Spinal cord (tissue), 9 donors: ENCODE measurements at regions not wholly inside any gene's neighbourhood (a gene's known extent, or its start where the extent isn't known, plus 50 kb on each side); places are given as distances from the start of the nearest gene placed in this dataset.

Experiments
- DNase-seq, 6 donors: peaks; one replicate each; pipeline versions ENCODE4 v3.0.0 to v3.0.0-alpha.2; 2013 to 2015; ENCODE audit warnings: low spot score in 6 of 6, low read depth in 4 of 6
- H3K27ac ChIP-seq: one replicate; pipeline ENCODE4 v1.5.1; 2013; ENCODE audit warnings: low read depth, low read length, control low read depth
- H3K27me3 ChIP-seq: one replicate; pipeline ENCODE4 v1.6.1; 2013; ENCODE audit warnings: low read length; ENCODE audit not compliant: control insufficient read depth, insufficient read depth
- H3K36me3 ChIP-seq: one replicate; pipeline ENCODE4 v1.6.1; 2013; ENCODE audit warnings: low read length; ENCODE audit not compliant: control insufficient read depth, insufficient read depth
- H3K4me1 ChIP-seq: one replicate; pipeline ENCODE4 v1.6.1; 2013; ENCODE audit warnings: low read length; ENCODE audit not compliant: control insufficient read depth, insufficient read depth
- H3K4me3 ChIP-seq: one replicate; pipeline ENCODE4 v1.5.1; 2013; ENCODE audit warnings: low read depth, low read length, control low read depth
- H3K9me3 ChIP-seq: one replicate; pipeline ENCODE4 v1.6.1; 2013; ENCODE audit warnings: low read length; ENCODE audit not compliant: control insufficient read depth, insufficient read depth
- WGBS: methylation state at CpG from one replicate; pipeline ENCODE4 v1.1.5; 2013; ENCODE audit warnings: missing lambda C conversion rate; ENCODE audit not compliant: insufficient coverage; 5-methylcytosine and 5-hydroxymethylcytosine counted together
- donor health status: healthy.

- WGBS, result 67% methylated on average over 6 of the region's 6 CpGs
- Histone ChIP-seq H3K27ac (no peak overlapping the region), H3K27me3 (peaks cover 4% of the 10 kb centered on the region), H3K4me1 (peaks cover 5% of the 10 kb centered on the region), H3K9me3 (no peaks in the 10 kb centered on the region), H3K36me3 (no peaks in the 10 kb centered on the region), H3K4me3 (no peak overlapping the region)
- DNase-seq, result no peak
These were observed 274.5 kb downstream of the NSG2 start for GRCh38 chr5:174320051-174320450.

- no peak overlapping the region for H3K4me3 ChIP-seq
- 3% methylated on average over 3 of the region's 4 CpGs for WGBS
- no peak overlapping the region for H3K27ac ChIP-seq
- peaks cover 4% of the 10 kb centered on the region for H3K27me3 ChIP-seq
- peak in 2 of 6 donors; percentile 67 to 91 for DNase-seq
- no peaks in the 10 kb centered on the region for H3K4me1 ChIP-seq
- no peaks in the 10 kb centered on the region for H3K9me3 ChIP-seq
- no peaks in the 10 kb centered on the region for H3K36me3 ChIP-seq
These were observed 278.4 kb downstream of the NSG2 start for GRCh38 chr5:174323878-174324281.

- H3K27ac ChIP-seq, result no peak overlapping the region
- H3K4me1 ChIP-seq, result no peaks in the 10 kb centered on the region
- DNase-seq, result no peak
- H3K9me3 ChIP-seq, result no peaks in the 10 kb centered on the region
- H3K4me3 ChIP-seq, result no peak overlapping the region
- no CpG with 5 or more reads among the region's 3 CpGs for WGBS
- peaks cover 4% of the 10 kb centered on the region for H3K27me3 ChIP-seq
- H3K36me3 ChIP-seq, result no peaks in the 10 kb centered on the region
These were observed 279.2 kb downstream of the NSG2 start for GRCh38 chr5:174324680-174325079.

- H3K27ac ChIP-seq, result no peak overlapping the region
- peaks cover 4% of the 10 kb centered on the region for H3K27me3 ChIP-seq
- H3K36me3 ChIP-seq, result no peaks in the 10 kb centered on the region
- WGBS, result 55% methylated on average over 5 of the region's 7 CpGs
- no peak for DNase-seq
- no peak overlapping the region for H3K4me3 ChIP-seq
- no peaks in the 10 kb centered on the region for H3K9me3 ChIP-seq
- H3K4me1 ChIP-seq, result no peaks in the 10 kb centered on the region
These were observed 279.9 kb downstream of the NSG2 start for GRCh38 chr5:174325431-174325830.

- 60% methylated on average over 5 of the region's 6 CpGs for WGBS
- no peak for DNase-seq
- no peak overlapping the region for H3K27ac ChIP-seq
- H3K9me3 ChIP-seq, result no peaks in the 10 kb centered on the region
- no peak overlapping the region for H3K4me3 ChIP-seq
- no peaks in the 10 kb centered on the region for H3K36me3 ChIP-seq
- H3K4me1 ChIP-seq, result no peaks in the 10 kb centered on the region
- peaks cover 4% of the 10 kb centered on the region for H3K27me3 ChIP-seq
These were observed 280.5 kb downstream of the NSG2 start for GRCh38 chr5:174325961-174326360.

GRCh38 chr5:174326372-174326771, 280.9 kb downstream of the NSG2 start:
- no peak overlapping the region for H3K27ac ChIP-seq
- peaks cover 4% of the 10 kb centered on the region for H3K27me3 ChIP-seq
- no peaks in the 10 kb centered on the region for H3K4me1 ChIP-seq
- no peak for DNase-seq
- H3K4me3 ChIP-seq, result no peak overlapping the region
- WGBS, result 83% methylated on average over 2 of the region's 3 CpGs
- no peaks in the 10 kb centered on the region for H3K9me3 ChIP-seq
- no peaks in the 10 kb centered on the region for H3K36me3 ChIP-seq

GRCh38 chr5:174327317-174327864, 281.9 kb downstream of the NSG2 start:
- no peaks in the 10 kb centered on the region for H3K27me3 ChIP-seq
- WGBS, result 46% methylated on average over 8 of the region's 10 CpGs
- no peak overlapping the region for H3K4me3 ChIP-seq
- H3K27ac ChIP-seq, result no peak overlapping the region
- peak in 2 of 6 donors; percentile 33 to 51 for DNase-seq
- no peaks in the 10 kb centered on the region for H3K4me1 ChIP-seq
- H3K36me3 ChIP-seq, result no peaks in the 10 kb centered on the region
- no peaks in the 10 kb centered on the region for H3K9me3 ChIP-seq

GRCh38 chr5:174327896-174328295, 282.4 kb downstream of the NSG2 start:
- Histone ChIP-seq H3K4me3 (no peak overlapping the region), H3K36me3 (no peaks in the 10 kb centered on the region), H3K4me1 (no peaks in the 10 kb centered on the region), H3K27ac (no peak overlapping the region), H3K9me3 (no peaks in the 10 kb centered on the region), H3K27me3 (no peaks in the 10 kb centered on the region)
- WGBS, result 96% methylated on average over 3 of the region's 9 CpGs
- DNase-seq, result no peak

GRCh38 chr5:174328631-174329299, 283.3 kb downstream of the NSG2 start:
- DNase-seq, result no peak
- Histone ChIP-seq H3K27ac (no peak overlapping the region), H3K36me3 (no peaks in the 10 kb centered on the region), H3K27me3 (no peaks in the 10 kb centered on the region), H3K9me3 (no peaks in the 10 kb centered on the region), H3K4me3 (no peak overlapping the region), H3K4me1 (no peaks in the 10 kb centered on the region)
- WGBS, result 78% methylated on average over 13 of the region's 13 CpGs

- no peaks in the 10 kb centered on the region for H3K36me3 ChIP-seq
- no peaks in the 10 kb centered on the region for H3K9me3 ChIP-seq
- H3K27ac ChIP-seq, result no peak overlapping the region
- no peaks in the 10 kb centered on the region for H3K4me1 ChIP-seq
- H3K4me3 ChIP-seq, result no peak overlapping the region
- DNase-seq, result no peak
- 50% methylated on average over 2 of the region's 5 CpGs for WGBS
- H3K27me3 ChIP-seq, result no peaks in the 10 kb centered on the region
These were observed 284.2 kb downstream of the NSG2 start for GRCh38 chr5:174329738-174330137.
